Coronary artery (tissue), 2 donors: ENCODE measurements at regions not wholly inside any gene's neighbourhood (a gene's known extent, or its start where the extent isn't known, plus 50 kb on each side); places are given as distances from the start of the nearest gene placed in this dataset.

Experiments used
- DNase-seq: peaks from one replicate; pipeline ENCODE4 v3.0.0-alpha.2; 2017; ENCODE audit warnings: low spot score
- H3K27ac ChIP-seq, 2 donors: fragments of 200-600 bp; sonication (generic); one replicate each; pipeline ENCODE4 v1.5.1; 2016 to 2019
- H3K4me3 ChIP-seq: fragments of 200-600 bp; sonication (generic); 2 replicates; pipeline ENCODE4 v1.5.1; 2016; ENCODE audit warnings: mild to moderate bottlenecking, moderate library complexity
- TF ChIP-seq, protein P1 (sequence below): fragments of 200-600 bp; sonication (generic); IDR thresholded peaks from one replicate; pipeline ENCODE4 v1.5.1; 2019; ENCODE audit warnings: antibody characterized with exemption

DNA sequence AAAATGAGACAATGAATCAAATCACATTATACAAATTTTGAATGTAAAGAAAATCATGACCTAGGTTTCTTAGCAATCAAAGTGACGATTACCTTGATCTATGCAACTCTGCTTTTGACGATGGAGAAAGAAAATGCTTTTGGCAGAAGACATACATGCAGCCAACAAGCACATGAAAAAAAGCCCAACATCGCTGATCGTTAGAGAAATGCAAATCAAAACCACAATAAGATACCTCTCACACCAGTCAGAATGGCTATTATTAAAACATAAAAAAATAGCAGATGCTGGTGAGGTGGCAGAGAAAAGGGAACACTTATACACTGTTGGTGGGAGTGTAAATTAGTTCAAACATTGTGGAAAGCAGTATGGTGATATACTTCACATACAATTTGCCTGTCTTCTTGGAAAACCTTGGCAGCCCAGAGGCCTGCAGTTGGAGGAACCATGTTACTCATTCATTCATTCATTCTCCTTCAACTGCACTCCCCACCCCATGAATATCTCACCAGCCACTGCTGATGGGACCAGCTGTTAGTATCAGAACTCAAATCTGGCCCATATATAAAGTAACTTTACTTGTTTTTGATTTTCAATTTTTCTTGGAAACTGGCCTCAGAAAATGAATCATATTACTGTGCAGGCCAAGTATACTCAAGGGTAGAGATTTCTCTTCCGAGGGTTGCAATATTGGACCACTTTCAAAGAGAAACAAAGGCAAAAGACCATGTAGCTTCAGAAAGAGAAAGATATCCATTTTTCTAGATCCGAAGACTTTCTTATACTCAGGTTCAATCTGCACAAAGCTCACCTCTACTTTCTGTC, 358.6 kb upstream of the ARHGEF26 start:
- no peak for DNase-seq
- H3K4me3 ChIP-seq: no peak overlapping the region
- TF ChIP-seq, protein P1, sequence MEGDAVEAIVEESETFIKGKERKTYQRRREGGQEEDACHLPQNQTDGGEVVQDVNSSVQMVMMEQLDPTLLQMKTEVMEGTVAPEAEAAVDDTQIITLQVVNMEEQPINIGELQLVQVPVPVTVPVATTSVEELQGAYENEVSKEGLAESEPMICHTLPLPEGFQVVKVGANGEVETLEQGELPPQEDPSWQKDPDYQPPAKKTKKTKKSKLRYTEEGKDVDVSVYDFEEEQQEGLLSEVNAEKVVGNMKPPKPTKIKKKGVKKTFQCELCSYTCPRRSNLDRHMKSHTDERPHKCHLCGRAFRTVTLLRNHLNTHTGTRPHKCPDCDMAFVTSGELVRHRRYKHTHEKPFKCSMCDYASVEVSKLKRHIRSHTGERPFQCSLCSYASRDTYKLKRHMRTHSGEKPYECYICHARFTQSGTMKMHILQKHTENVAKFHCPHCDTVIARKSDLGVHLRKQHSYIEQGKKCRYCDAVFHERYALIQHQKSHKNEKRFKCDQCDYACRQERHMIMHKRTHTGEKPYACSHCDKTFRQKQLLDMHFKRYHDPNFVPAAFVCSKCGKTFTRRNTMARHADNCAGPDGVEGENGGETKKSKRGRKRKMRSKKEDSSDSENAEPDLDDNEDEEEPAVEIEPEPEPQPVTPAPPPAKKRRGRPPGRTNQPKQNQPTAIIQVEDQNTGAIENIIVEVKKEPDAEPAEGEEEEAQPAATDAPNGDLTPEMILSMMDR: no peak
- H3K27ac ChIP-seq: no peak overlapping the region

DNA sequence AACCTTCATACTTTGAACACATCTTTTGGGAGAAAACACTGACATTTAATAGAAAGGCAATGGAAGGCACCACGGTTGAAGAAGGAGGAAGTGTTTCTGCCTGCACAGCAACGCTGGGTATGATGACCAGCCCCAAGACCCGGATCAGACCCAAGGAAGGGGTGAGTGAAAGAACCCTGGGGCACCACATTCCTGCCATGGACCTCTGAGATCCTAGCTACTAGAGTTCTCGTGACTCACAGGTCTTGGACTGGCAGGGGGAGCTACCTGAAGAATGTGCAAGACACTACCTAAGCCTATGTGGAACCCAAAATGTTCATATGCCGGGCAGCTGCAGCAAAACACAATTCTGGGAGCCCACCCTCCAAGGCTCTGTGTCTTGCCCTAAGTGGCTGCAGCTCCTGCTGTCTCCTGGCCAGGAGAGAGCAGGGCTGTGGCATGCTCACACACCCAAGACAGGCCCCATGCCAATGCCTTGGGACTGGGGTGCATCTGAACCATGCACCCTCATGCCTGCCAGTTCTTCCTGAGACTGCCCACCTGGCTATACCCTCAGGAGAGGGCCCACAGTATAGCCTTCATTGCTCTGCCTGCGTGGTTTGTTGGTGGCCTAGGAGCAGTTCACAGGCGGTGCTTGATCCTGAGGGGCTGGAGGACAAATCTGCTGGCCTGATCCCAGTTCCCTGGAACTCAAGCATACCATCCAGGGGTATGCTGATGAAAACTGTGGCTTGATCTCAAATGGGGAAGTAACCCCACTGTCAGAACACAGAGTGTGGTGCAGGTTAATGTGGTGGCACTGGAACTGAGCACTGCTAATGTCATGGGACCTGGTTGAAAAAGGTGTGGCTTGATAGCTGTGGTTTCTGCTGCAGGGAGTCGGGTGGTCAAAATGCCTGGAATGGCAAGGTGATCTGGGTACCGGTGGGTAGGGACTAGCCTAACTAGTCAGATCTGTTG, 353.3 kb upstream of the ARHGEF26 start:
- no peak for DNase-seq
- H3K27ac ChIP-seq: no peak overlapping the region
- TF ChIP-seq, protein P1: no peak

GRCh38 chr3:153768561-153769469, 352.4 kb upstream of the ARHGEF26 start:
- Histone ChIP-seq H3K27ac (no peak overlapping the region), H3K4me3 (no peak overlapping the region)
- TF ChIP-seq, protein P1: peak; percentile 64
- no peak for DNase-seq

More for the DNA sequence above, 353.3 kb upstream of the ARHGEF26 start:
- H3K4me3 ChIP-seq: no peak overlapping the region

DNA sequence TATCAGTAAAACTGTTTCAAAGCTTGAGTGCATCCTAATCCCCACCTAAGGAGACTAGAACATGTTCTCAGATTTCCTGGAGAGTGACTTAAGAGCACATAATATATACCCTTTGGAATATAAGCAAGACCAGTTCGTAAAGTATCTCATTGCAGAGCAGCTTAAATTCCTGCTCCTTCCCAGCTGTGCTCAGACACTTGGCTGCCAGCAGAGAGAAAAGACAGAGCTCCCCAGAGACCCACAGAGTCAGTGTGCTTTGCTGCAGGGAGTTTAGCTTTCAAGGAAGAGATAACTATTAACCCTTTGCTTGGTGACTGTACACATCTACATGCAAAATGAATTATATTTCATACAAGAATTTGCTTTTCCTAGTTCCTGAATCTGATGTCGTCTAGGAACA, 338.1 kb upstream of the ARHGEF26 start:
- no peak for DNase-seq
- H3K27ac ChIP-seq: no peak overlapping the region
- TF ChIP-seq, protein P1: no peak
- H3K4me3 ChIP-seq: no peak overlapping the region

GRCh38 chr3:153783741-153784480, 337.3 kb upstream of the ARHGEF26 start:
- no peak overlapping the region for H3K27ac ChIP-seq
- H3K4me3 ChIP-seq: no peak overlapping the region
- DNase-seq: no peak
- TF ChIP-seq, protein P1: no peak

DNA sequence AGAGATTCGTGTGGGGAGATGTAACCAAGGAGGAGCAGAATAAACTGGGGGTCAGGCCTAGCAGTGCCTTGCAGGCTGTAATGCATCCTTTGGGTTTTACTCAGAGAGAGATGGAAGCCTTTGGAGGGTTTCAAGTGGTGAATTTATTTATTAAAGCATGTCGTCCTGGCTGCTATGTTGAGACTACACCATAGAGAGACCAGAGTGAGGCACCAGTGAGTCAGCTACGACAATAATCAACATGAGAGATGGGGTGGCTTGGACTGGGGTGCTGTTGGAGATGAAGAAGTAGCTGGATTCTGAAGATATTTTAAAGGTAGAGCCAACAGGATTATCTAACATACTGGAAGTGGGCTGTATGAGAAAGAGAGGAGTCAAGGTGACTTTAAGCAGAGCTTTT, 335.3 kb upstream of the ARHGEF26 start:
- TF ChIP-seq, protein P1: no peak
- no peak overlapping the region for H3K27ac ChIP-seq
- H3K4me3 ChIP-seq: no peak overlapping the region
- DNase-seq: no peak
